ENCODE measurements at regions not wholly inside any gene's neighbourhood (a gene's known extent, or its start where the extent isn't known, plus 50 kb on each side); places are given as distances from the start of the nearest gene placed in this dataset.

- TF ChIP-seq, protein P1, sequence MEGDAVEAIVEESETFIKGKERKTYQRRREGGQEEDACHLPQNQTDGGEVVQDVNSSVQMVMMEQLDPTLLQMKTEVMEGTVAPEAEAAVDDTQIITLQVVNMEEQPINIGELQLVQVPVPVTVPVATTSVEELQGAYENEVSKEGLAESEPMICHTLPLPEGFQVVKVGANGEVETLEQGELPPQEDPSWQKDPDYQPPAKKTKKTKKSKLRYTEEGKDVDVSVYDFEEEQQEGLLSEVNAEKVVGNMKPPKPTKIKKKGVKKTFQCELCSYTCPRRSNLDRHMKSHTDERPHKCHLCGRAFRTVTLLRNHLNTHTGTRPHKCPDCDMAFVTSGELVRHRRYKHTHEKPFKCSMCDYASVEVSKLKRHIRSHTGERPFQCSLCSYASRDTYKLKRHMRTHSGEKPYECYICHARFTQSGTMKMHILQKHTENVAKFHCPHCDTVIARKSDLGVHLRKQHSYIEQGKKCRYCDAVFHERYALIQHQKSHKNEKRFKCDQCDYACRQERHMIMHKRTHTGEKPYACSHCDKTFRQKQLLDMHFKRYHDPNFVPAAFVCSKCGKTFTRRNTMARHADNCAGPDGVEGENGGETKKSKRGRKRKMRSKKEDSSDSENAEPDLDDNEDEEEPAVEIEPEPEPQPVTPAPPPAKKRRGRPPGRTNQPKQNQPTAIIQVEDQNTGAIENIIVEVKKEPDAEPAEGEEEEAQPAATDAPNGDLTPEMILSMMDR (IDR thresholded peaks at IDR 0.05; ENCODE audit: insufficient read depth, low read length, poor library complexity, severe bottlenecking), result no peak
- TF ChIP-seq EZH2phosphoT487 (conservative IDR thresholded peaks at IDR 0.05; ENCODE audit: low read length), result no peak
Observed at GRCh38 chr10:84783909-84784308, 455.5 kb downstream of the CCSER2 start.
